ENCODE measurements at regions not wholly inside any gene's neighbourhood (a gene's known extent, or its start where the extent isn't known, plus 50 kb on each side); places are given as distances from the start of the nearest gene placed in this dataset.

- TF ChIP-seq ZNF543 (CRISPR knock-in tag; IDR thresholded peaks at IDR 0.05) (no peak), KDM2A (CRISPR knock-in tag; IDR thresholded peaks at IDR 0.05; ENCODE audit: borderline replicate concordance, low read depth) (no peak), ZNF841 (CRISPR knock-in tag; IDR thresholded peaks at IDR 0.05; ENCODE audit: borderline replicate concordance) (no peak)
Measured at GRCh38 chr5:153902016-153902415, 136.7 kb downstream of the FAM114A2 start (continued).

- Histone ChIP-seq H3K79me2 (ENCODE audit: insufficient read depth, low read length) (no peaks in the 10 kb centered on the region), H3K4me2 (ENCODE audit: low read depth, low read length) (no peak overlapping the region), H3K9me3 (ENCODE audit: low read length) (no peaks in the 10 kb centered on the region), H3K4me1 (ENCODE audit: insufficient read depth, low read length) (no peaks in the 10 kb centered on the region), H3K27ac (ENCODE audit: extremely low read length, insufficient read depth, low read length) (no peak overlapping the region), H3K27me3 (ENCODE audit: control insufficient read depth in 1 of 2, insufficient read depth in 2 of 2, low read length in 2 of 2) (no peaks in the 10 kb centered on the region), H3K4me3 (replicated peaks in 1 of 3; ENCODE audit: insufficient read depth in 1 of 3, low read depth in 2 of 3, low read length in 3 of 3) (no peak overlapping the region), H4K20me1 (ENCODE audit: insufficient read depth, low read length) (no peaks in the 10 kb centered on the region), H2AFZ (ENCODE audit: low read length) (no peak overlapping the region), H3K36me3 (replicated peaks in 1 of 2; ENCODE audit: control insufficient read depth in 1 of 2, insufficient read depth in 2 of 2, low read length in 2 of 2) (no peaks in the 10 kb centered on the region), H3K9ac (ENCODE audit: insufficient read depth, low read depth, low read length) (no peak overlapping the region)
- TF ChIP-seq CEBPB (IDR thresholded peaks at IDR 0.05; ENCODE audit: borderline replicate concordance, low read depth, low read length) (no peak), HIVEP1 (CRISPR knock-in tag; IDR thresholded peaks at IDR 0.05) (no peak)
- POLR2A ChIA-PET, result no interaction called here
- ATAC-seq, result no peak
- FAIRE-seq, result no peak
- CTCF ChIA-PET (ENCODE audit: low intra/inter-chr PET ratio, low total read pairs), result no interaction called here
- 3% methylated on average over 3 of the region's 3 CpGs for WGBS (ENCODE audit: low lambda C conversion rate)
- BruUV-seq (replicated peaks), result no TSS peak
- DNase-seq (ENCODE audit: low spot score), result no peak
- intact Hi-C loops (cut with micrococcal nuclease; ENCODE audit: unreplicated experiment) (no loop called here), in situ Hi-C loops (cut with HindIII; ENCODE audit: extremely low pct_ligation_motif_present, low pct_unique_long_range_greater_than_20kb) (no loop called here)
Measured at GRCh38 chr5:153901449-153901848, 137.3 kb downstream of the FAM114A2 start.

- no TSS peak for BruUV-seq (replicated peaks)
- no peak overlapping the region for H2AFZ ChIP-seq (ENCODE audit: low read length)
- ATAC-seq (no peak), DNase-seq (ENCODE audit: low spot score) (no peak), FAIRE-seq (no peak)
- no peaks in the 10 kb centered on the region for H3K36me3 ChIP-seq (replicated peaks in 1 of 2; ENCODE audit: control insufficient read depth in 1 of 2, insufficient read depth in 2 of 2, low read length in 2 of 2)
- H3K4me3 ChIP-seq (replicated peaks in 1 of 3; ENCODE audit: insufficient read depth in 1 of 3, low read depth in 2 of 3, low read length in 3 of 3), result no peak overlapping the region
- H3K4me1 ChIP-seq (ENCODE audit: insufficient read depth, low read length), result no peaks in the 10 kb centered on the region
- intact Hi-C loops (cut with micrococcal nuclease; ENCODE audit: unreplicated experiment), result no loop called here
- CTCF ChIA-PET (ENCODE audit: low intra/inter-chr PET ratio, low total read pairs), result no interaction called here
- H4K20me1 ChIP-seq (ENCODE audit: insufficient read depth, low read length), result no peaks in the 10 kb centered on the region
- no peaks in the 10 kb centered on the region for H3K79me2 ChIP-seq (ENCODE audit: insufficient read depth, low read length)
- no peak overlapping the region for H3K4me2 ChIP-seq (ENCODE audit: low read depth, low read length)
- H3K27me3 ChIP-seq (ENCODE audit: control insufficient read depth in 1 of 2, insufficient read depth in 2 of 2, low read length in 2 of 2), result no peaks in the 10 kb centered on the region; a peak in 1 of 5 replicates
- no peak overlapping the region for H3K9ac ChIP-seq (ENCODE audit: insufficient read depth, low read depth, low read length)
- in situ Hi-C loops (cut with HindIII; ENCODE audit: extremely low pct_ligation_motif_present, low pct_unique_long_range_greater_than_20kb), result no loop called here
- H3K27ac ChIP-seq (ENCODE audit: extremely low read length, insufficient read depth, low read length), result no peak overlapping the region
- POLR2A ChIA-PET, result no interaction called here
- no peaks in the 10 kb centered on the region for H3K9me3 ChIP-seq (ENCODE audit: low read length)
- 0% methylated on average over 3 of the region's 3 CpGs for WGBS (ENCODE audit: low lambda C conversion rate)
- TF ChIP-seq REXO4 (CRISPR knock-in tag; IDR thresholded peaks at IDR 0.05; ENCODE audit: borderline replicate concordance) (no peak), PAF1 (CRISPR knock-in tag; IDR thresholded peaks at IDR 0.05) (no peak), SIN3B (IDR thresholded peaks at IDR 0.05; ENCODE audit: low read length) (no peak), STAT6 (CRISPR knock-in tag; IDR thresholded peaks at IDR 0.05; ENCODE audit: borderline replicate concordance) (no peak), HOMEZ (CRISPR knock-in tag; IDR thresholded peaks at IDR 0.05; ENCODE audit: low read depth) (no peak), FUBP1 (CRISPR knock-in tag; IDR thresholded peaks at IDR 0.05; ENCODE audit: borderline replicate concordance) (no peak)
Measured at GRCh38 chr5:153900703-153901395, 137.9 kb downstream of the FAM114A2 start.
